ENCODE measurements at regions not wholly inside any gene's neighbourhood (a gene's known extent, or its start where the extent isn't known, plus 50 kb on each side); places are given as distances from the start of the nearest gene placed in this dataset.

DNA sequence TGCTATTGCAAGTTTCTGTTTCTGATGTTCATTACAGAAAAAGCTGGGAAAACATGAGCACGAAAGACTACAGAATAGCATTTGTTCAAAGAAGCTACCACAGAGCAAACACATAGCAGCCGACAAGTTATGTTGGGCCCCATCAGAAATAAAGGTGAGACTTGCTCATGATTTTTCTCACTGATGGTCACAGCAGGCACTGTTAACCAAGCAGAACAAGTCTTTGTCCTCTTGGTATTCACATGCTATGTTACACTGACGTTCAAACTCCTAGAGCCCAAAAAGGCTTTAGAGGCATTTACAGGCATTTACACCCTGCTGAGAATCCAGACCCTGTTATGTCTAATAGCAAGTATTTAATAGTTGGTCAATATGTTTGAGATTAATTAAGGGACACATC lies 235.0 kb upstream of the HNMT start:
- intact Hi-C loops (cut with DNase I; ENCODE audit: low total_unique reads) = no loop called here
- H3K4me1 ChIP-seq = no peaks in the 10 kb centered on the region
- no peaks in the 10 kb centered on the region for H3K36me3 ChIP-seq
- H3K27me3 ChIP-seq = no peaks in the 10 kb centered on the region
- no peak overlapping the region for H3K4me3 ChIP-seq
- H3K9me3 ChIP-seq = no peaks in the 10 kb centered on the region
- TF ChIP-seq, protein P1, sequence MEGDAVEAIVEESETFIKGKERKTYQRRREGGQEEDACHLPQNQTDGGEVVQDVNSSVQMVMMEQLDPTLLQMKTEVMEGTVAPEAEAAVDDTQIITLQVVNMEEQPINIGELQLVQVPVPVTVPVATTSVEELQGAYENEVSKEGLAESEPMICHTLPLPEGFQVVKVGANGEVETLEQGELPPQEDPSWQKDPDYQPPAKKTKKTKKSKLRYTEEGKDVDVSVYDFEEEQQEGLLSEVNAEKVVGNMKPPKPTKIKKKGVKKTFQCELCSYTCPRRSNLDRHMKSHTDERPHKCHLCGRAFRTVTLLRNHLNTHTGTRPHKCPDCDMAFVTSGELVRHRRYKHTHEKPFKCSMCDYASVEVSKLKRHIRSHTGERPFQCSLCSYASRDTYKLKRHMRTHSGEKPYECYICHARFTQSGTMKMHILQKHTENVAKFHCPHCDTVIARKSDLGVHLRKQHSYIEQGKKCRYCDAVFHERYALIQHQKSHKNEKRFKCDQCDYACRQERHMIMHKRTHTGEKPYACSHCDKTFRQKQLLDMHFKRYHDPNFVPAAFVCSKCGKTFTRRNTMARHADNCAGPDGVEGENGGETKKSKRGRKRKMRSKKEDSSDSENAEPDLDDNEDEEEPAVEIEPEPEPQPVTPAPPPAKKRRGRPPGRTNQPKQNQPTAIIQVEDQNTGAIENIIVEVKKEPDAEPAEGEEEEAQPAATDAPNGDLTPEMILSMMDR (IDR thresholded peaks at IDR 0.05) = no peak
- no peak overlapping the region for H3K27ac ChIP-seq
- no peak for DNase-seq

GRCh38 chr2:137737559-137737958 lies 226.7 kb upstream of the HNMT start:
- TF ChIP-seq, protein P1 (IDR thresholded peaks at IDR 0.05) = no peak
- Histone ChIP-seq H3K36me3 (no peaks in the 10 kb centered on the region), H3K27me3 (no peaks in the 10 kb centered on the region), H3K27ac (no peak overlapping the region), H3K4me1 (no peaks in the 10 kb centered on the region), H3K4me3 (no peak overlapping the region), H3K9me3 (peaks cover 0 to 3% (median 0%) of the 10 kb centered on the region in 3 donors)
- DNase-seq = no peak
- intact Hi-C loops (cut with DNase I; ENCODE audit: low total_unique reads) = no loop called here

GRCh38 chr2:137741784-137742362 lies 222.4 kb upstream of the HNMT start:
- no peaks in the 10 kb centered on the region for H3K4me1 ChIP-seq
- peaks cover 0 to 3% (median 0%) of the 10 kb centered on the region in 3 donors for H3K9me3 ChIP-seq
- no peak for DNase-seq
- H3K27ac ChIP-seq = no peak overlapping the region
- TF ChIP-seq, protein P1 (IDR thresholded peaks at IDR 0.05) = no peak
- intact Hi-C loops (cut with DNase I; ENCODE audit: low total_unique reads) = no loop called here
- H3K27me3 ChIP-seq = no peaks in the 10 kb centered on the region
- H3K4me3 ChIP-seq = no peak overlapping the region
- no peaks in the 10 kb centered on the region for H3K36me3 ChIP-seq

DNA sequence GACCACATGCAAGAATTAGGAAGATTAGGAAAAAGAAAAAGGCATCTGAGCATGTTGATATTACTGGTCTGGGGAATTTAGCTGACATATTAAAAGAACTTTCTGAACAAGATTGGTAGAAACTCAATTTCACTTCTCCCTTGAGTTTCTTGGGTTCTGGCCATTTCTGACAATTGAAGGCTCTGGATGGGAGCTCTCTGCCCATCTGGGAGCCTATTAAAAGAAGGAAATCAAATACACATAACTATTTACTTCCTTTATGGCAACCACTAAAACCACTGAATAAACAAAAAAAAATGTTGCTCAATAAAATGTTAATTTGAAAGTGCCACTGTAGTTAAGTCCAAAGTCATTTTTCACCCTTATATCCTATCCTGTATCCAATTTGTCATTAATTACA lies 216.8 kb upstream of the HNMT start:
- intact Hi-C loops (cut with DNase I; ENCODE audit: low total_unique reads) = no loop called here
- DNase-seq = no peak
- H3K4me1 ChIP-seq = no peaks in the 10 kb centered on the region
- no peaks in the 10 kb centered on the region for H3K27me3 ChIP-seq
- TF ChIP-seq, protein P1 (IDR thresholded peaks at IDR 0.05) = no peak
- H3K27ac ChIP-seq = no peak overlapping the region
- no peaks in the 10 kb centered on the region for H3K36me3 ChIP-seq
- no peak overlapping the region for H3K4me3 ChIP-seq
- no peaks in the 10 kb centered on the region for H3K9me3 ChIP-seq

GRCh38 chr2:137748533-137748932 lies 215.7 kb upstream of the HNMT start:
- intact Hi-C loops (cut with DNase I; ENCODE audit: low total_unique reads) = no loop called here
- Histone ChIP-seq H3K36me3 (no peaks in the 10 kb centered on the region), H3K27me3 (no peaks in the 10 kb centered on the region), H3K4me3 (no peak overlapping the region), H3K4me1 (no peaks in the 10 kb centered on the region), H3K27ac (no peak overlapping the region), H3K9me3 (no peaks in the 10 kb centered on the region)
- DNase-seq = no peak
- TF ChIP-seq, protein P1 (IDR thresholded peaks at IDR 0.05) = no peak

DNA sequence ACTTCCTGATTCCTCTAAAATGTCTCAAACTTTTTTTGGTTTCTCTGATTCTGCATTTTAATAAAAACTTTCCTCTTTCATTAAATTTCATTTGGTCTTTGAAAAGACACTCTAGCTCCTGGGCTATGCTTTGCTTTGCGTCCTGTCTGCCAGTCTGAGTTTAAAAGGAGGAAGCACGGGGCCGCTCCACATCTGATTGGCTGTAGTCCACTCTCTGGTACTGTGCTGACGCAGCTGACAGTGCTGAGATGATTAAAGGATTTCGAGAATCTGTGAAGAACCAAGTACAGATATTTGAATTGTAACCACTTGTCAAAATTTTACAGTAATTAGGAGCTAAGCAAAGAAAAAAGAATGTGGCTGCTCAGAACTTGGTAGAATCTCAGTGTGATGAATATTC lies 199.6 kb upstream of the HNMT start:
- no peak overlapping the region for H3K27ac ChIP-seq
- no peaks in the 10 kb centered on the region for H3K36me3 ChIP-seq
- no peak overlapping the region for H3K4me3 ChIP-seq
- no peaks in the 10 kb centered on the region for H3K27me3 ChIP-seq
- intact Hi-C loops (cut with DNase I; ENCODE audit: low total_unique reads) = no loop called here
- TF ChIP-seq, protein P1 (IDR thresholded peaks at IDR 0.05) = no peak
- H3K4me1 ChIP-seq = no peaks in the 10 kb centered on the region
- no peaks in the 10 kb centered on the region for H3K9me3 ChIP-seq
- no peak for DNase-seq

Data from tibial artery (tissue), 4 donors.